ENCODE measurements at regions not wholly inside any gene's neighbourhood (a gene's known extent, or its start where the extent isn't known, plus 50 kb on each side); places are given as distances from the start of the nearest gene placed in this dataset.

GRCh38 chr6:131391116-131391515, 181.9 kb upstream of the ARG1 start:
- no peak for TF ChIP-seq CTCF (IDR thresholded peaks at IDR 0.05; ENCODE audit: borderline replicate concordance, control extremely low read depth, extremely low read depth, insufficient read depth, missing control alignments)
- no peak for DNase-seq (ENCODE audit: low spot score)
- in situ Hi-C loops (cut with MboI; ENCODE audit: low sequenced_read_pairs, unreplicated experiment) = no loop called here

GRCh38 chr6:131393433-131393832, 179.6 kb upstream of the ARG1 start:
- no peak for TF ChIP-seq CTCF (IDR thresholded peaks at IDR 0.05; ENCODE audit: borderline replicate concordance, control extremely low read depth, extremely low read depth, insufficient read depth, missing control alignments)
- no peak for DNase-seq (ENCODE audit: low spot score)
- in situ Hi-C loops (cut with MboI; ENCODE audit: low sequenced_read_pairs, unreplicated experiment) = no loop called here

DNA sequence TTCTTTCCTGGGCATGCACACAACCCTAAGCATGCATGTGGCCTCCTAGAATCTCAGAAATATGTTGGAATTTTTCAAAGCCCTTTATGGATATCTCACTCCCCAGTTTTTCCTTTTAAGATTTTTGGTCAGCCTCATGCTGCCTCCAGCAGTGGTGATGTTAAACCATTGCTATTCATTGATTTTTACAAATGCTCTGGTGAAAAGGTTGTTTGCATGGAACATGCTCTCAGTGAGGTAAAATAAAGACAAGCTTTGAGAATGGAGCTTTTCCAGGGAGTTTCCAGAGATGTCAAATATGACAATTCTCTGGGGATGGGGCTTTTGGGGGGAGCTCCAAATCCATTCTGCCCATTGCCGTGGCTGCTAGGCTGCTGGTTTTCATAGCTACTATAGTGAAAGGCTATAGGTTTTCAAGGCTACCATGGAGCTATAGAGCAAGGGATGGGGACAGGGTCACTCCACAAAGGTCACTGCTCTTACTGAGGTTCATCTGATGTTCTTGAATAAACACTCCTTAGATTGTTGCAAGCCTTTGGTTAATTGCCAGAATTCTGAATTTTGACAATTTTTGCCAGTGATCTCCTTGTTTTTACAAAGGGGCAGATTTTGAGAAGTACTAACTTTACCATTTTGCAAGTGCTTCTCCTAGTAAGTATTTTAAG, 178.1 kb upstream of the ARG1 start:
- DNase-seq (ENCODE audit: low spot score) = no peak
- in situ Hi-C loops (cut with MboI; ENCODE audit: low sequenced_read_pairs, unreplicated experiment) = no loop called here
- TF ChIP-seq CTCF (IDR thresholded peaks at IDR 0.05; ENCODE audit: borderline replicate concordance, control extremely low read depth, extremely low read depth, insufficient read depth, missing control alignments) = no peak

DNA sequence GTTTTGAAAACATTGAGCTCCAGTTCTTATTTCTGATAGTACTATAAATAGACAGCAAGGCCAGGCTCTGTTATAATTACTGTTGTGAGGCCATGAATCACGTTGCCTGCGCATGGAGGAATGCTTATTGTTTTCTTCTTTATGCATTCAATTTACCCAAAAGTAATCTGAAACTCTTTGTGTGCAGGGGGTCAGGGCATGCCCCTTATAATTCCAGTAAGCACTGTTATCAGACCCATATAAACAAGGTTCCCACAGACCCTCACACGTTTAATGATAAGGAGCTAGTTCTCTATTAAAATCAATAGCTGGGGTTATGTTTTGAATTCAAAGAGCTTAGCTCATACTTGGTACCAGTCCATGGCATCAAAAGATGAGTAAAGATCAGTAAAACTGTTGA, 174.8 kb upstream of the ARG1 start:
- in situ Hi-C loops (cut with MboI; ENCODE audit: low sequenced_read_pairs, unreplicated experiment) = no loop called here
- DNase-seq (ENCODE audit: low spot score) = no peak
- TF ChIP-seq CTCF (IDR thresholded peaks at IDR 0.05; ENCODE audit: borderline replicate concordance, control extremely low read depth, extremely low read depth, insufficient read depth, missing control alignments) = no peak

DNA sequence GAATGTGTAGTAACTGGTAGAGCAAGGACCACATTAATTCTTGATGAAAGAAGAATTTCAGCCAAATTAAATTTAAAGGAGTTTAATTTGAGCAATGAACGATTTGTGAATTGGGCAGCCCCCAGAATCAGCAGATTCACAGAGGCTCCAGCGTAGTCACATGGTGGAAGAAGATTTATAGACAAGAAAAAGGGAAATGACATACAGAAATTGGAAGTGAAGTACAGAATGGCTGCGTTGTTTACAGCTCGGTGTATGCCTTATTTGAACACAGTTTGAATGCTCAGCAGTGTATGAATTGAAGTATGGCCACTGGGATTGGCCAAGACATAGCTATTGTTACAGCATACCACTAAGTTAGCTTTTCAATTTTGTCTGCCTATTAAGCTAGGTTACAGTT, 173.6 kb upstream of the ARG1 start:
- TF ChIP-seq CTCF (IDR thresholded peaks at IDR 0.05; ENCODE audit: borderline replicate concordance, control extremely low read depth, extremely low read depth, insufficient read depth, missing control alignments) = no peak
- DNase-seq (ENCODE audit: low spot score) = no peak
- in situ Hi-C loops (cut with MboI; ENCODE audit: low sequenced_read_pairs, unreplicated experiment) = no loop called here

DNA sequence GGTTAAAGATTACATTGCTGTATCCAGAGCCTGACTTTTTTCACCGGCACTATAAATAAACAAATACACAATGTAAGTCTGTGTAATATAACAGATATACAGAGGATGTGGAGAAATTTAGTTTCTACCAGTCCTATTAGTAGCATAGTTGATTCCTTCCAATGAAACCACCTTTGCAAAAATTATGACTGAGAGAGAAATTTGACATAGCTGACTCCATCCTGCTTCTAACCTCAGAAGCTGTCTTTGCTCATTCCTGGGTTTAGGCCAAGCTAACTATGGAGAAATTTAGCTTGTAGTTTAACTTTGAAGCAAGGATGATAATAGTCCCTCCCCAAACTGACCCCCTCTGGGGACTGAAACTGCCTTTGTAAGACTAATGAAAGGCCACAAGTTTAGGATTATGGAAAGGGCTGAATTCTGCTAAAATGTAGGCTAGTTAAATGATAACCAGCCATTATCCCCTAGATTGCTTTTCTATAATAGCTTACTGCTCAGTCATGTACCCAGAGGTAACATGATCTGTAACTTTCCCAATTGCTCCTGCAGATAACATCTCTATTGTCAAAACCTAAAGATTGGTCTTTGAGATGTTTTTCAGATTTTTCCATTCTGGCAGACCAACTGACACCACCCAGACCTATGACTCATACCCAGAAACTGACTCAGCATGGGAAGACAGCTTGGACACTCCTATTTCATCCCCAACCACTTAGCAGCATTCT, 172.8 kb upstream of the ARG1 start:
- in situ Hi-C loops (cut with MboI; ENCODE audit: low sequenced_read_pairs, unreplicated experiment) = no loop called here
- DNase-seq (ENCODE audit: low spot score) = no peak

More for the DNA sequence above, 172.8 kb upstream of the ARG1 start:
- TF ChIP-seq CTCF (IDR thresholded peaks at IDR 0.05; ENCODE audit: borderline replicate concordance, control extremely low read depth, extremely low read depth, insufficient read depth, missing control alignments) = no peak
